CMK (cell line): ENCODE measurements at regions not wholly inside any gene's neighbourhood (a gene's known extent, or its start where the extent isn't known, plus 50 kb on each side); places are given as distances from the start of the nearest gene placed in this dataset.
"Not testable (repeated sequence)": the region's sequence is repeated elsewhere in the genome, so short reads cannot be mapped to it uniquely, and the experiment has no call there.

Experiments
- DNase-seq: peaks from one replicate; pipeline ENCODE4 v3.0.0-alpha.2; 2010; ENCODE audit warnings: low read depth

- no peak for DNase-seq
Observed at GRCh38 chr5:165404917-165405316, 1899.5 kb downstream of the MAT2B start.

GRCh38 chr5:165405340-165405739, 1899.9 kb downstream of the MAT2B start:
- no peak for DNase-seq

- no peak for DNase-seq
Observed at GRCh38 chr5:165407352-165407751, 1901.9 kb downstream of the MAT2B start.

- DNase-seq = no peak
Observed at GRCh38 chr5:165410476-165410875, 1905.1 kb downstream of the MAT2B start.

GRCh38 chr5:165411532-165411931, 1906.1 kb downstream of the MAT2B start:
- not testable (repeated sequence) for DNase-seq

- DNase-seq = no peak
Observed at GRCh38 chr5:165420493-165420892, 1915.1 kb downstream of the MAT2B start.

GRCh38 chr5:165423697-165424299, 1918.4 kb downstream of the MAT2B start:
- no peak for DNase-seq

- DNase-seq = no peak
Observed at GRCh38 chr5:165425594-165425993, 1920.2 kb downstream of the MAT2B start.

- DNase-seq = no peak
Observed at GRCh38 chr5:165448753-165449152, 1943.3 kb downstream of the MAT2B start.

- DNase-seq = no peak
Observed at GRCh38 chr5:165457859-165458481, 1952.6 kb downstream of the MAT2B start.

- DNase-seq = no peak
Observed at GRCh38 chr5:165459232-165459631, 1953.8 kb downstream of the MAT2B start.

- no peak for DNase-seq
Observed at GRCh38 chr5:165460911-165461310, 1955.5 kb downstream of the MAT2B start.

GRCh38 chr5:165477546-165477945, 1972.1 kb downstream of the MAT2B start:
- no peak for DNase-seq

GRCh38 chr5:165495829-165496380, 1990.5 kb downstream of the MAT2B start:
- no peak for DNase-seq

- no peak for DNase-seq
Observed at GRCh38 chr5:165497707-165498106, 1992.3 kb downstream of the MAT2B start.

GRCh38 chr5:165502893-165503691, 1997.7 kb downstream of the MAT2B start:
- no peak for DNase-seq

- DNase-seq = no peak
Observed at GRCh38 chr5:165504674-165505073, 1999.3 kb downstream of the MAT2B start.

- no peak for DNase-seq
Observed at GRCh38 chr5:165508286-165508685, 2002.9 kb downstream of the MAT2B start.

- DNase-seq = no peak
Observed at GRCh38 chr5:165508861-165509260, 2003.4 kb downstream of the MAT2B start.

- no peak for DNase-seq
Observed at GRCh38 chr5:165521816-165522610, 2016.6 kb downstream of the MAT2B start.

GRCh38 chr5:165525271-165525670, 2019.9 kb downstream of the MAT2B start:
- DNase-seq = no peak

- no peak for DNase-seq
Observed at GRCh38 chr5:165526357-165526756, 2020.9 kb downstream of the MAT2B start.
